K562 (cell line): ENCODE measurements at regions not wholly inside any gene's neighbourhood (a gene's known extent, or its start where the extent isn't known, plus 50 kb on each side); places are given as distances from the start of the nearest gene placed in this dataset.

Experiments used
- ATAC-seq: fragments of 200-7000 bp; cut with Tn5 transposase; 3 replicates; pipeline ENCODE4 v1.9.1; 2020; ENCODE audit warnings: moderate library complexity
- BruUV-seq: library from RNA; stranded (reverse); fragments of 400-500 nt; replicated peaks from 2 replicates; lab custom pipeline; 2021; lab: Mats Ljungman, UMichigan
- CTCF ChIA-PET: fragments of 300-600 bp; formaldehyde crosslinking; extraction: SDS; loops from one replicate; lab custom pipeline; 2021; ENCODE audit warnings: low intra/inter-chr PET ratio; lab: Yijun Ruan, JAX
- POLR2A ChIA-PET: fragments of 300-600, 350-650 bp; sonication (Branson Sonifier 250); formaldehyde crosslinking; extraction: SDS; loops from one replicate; lab custom pipeline; 2021; ENCODE audit warnings: antibody characterized with exemption, inconsistent platforms; lab: Yijun Ruan, JAX
- DNase-seq, 4 experiments: peaks; one replicate each; pipeline versions ENCODE4 v3.0.0 to v3.0.0-alpha.2; 2011 to 2018; ENCODE audit warnings: low spot score in 3 of 4, mixed read lengths in 3 of 4; ENCODE audit errors: extremely low read depth in 1 of 4
- FAIRE-seq: peaks from 2 replicates; lab custom pipeline; 2011; peaks lifted over from hg19 to GRCh38; lab: Jason Lieb, UNC
- H2AFZ ChIP-seq: 2 replicates; pipeline ENCODE4 v1.6.0; 2011; ENCODE audit warnings: low read depth, low read length, control low read depth, inconsistent platforms
- H3K27ac ChIP-seq: fragments of 200-600 bp; 3 replicates; pipeline ENCODE4 v1.8.0; 2011; ENCODE audit warnings: low read depth, mild to moderate bottlenecking, control low read depth, inconsistent platforms, low read length, moderate library complexity, mixed read lengths; ENCODE audit errors: extremely low read depth
- H3K27me3 ChIP-seq, 2 experiments: fragments of 300-600 bp in 1 of 2; 2 replicates in 1 of 2; 3 replicates in 1 of 2; pipeline versions ENCODE4 v1.6.0 to v1.8.0; 2011; ENCODE audit warnings: inconsistent platforms in 2 of 2, low read length in 2 of 2, mild to moderate bottlenecking in 1 of 2, mixed read lengths in 1 of 2, moderate library complexity in 1 of 2; ENCODE audit not compliant: control insufficient read depth in 2 of 2, insufficient read depth in 2 of 2
- H3K36me3 ChIP-seq: fragments of 300-600 bp; 3 replicates; pipeline ENCODE4 v1.8.0; 2011; ENCODE audit warnings: mild to moderate bottlenecking, low read length, inconsistent platforms; ENCODE audit not compliant: control insufficient read depth, insufficient read depth
- H3K4me1 ChIP-seq, 2 experiments: fragments of 200-600 bp in 1 of 2; replicated peaks in 1 of 2; 2 replicates in 1 of 2; 3 replicates in 1 of 2; pipeline versions ENCODE4 v1.5.1 to v1.8.0; 2011; ENCODE audit warnings: inconsistent platforms in 2 of 2, low read length in 2 of 2, mild to moderate bottlenecking in 1 of 2, mixed read lengths in 1 of 2, moderate library complexity in 1 of 2; ENCODE audit not compliant: control insufficient read depth in 2 of 2, insufficient read depth in 2 of 2
- H3K4me2 ChIP-seq: 2 replicates; pipeline ENCODE4 v1.6.1; 2011; ENCODE audit warnings: low read length, control low read depth, inconsistent platforms, mixed read lengths; ENCODE audit not compliant: insufficient read depth
- H3K4me3 ChIP-seq: fragments of 200-600 bp; sonication (generic), shearing (Covaris generic); 2 replicates; pipeline ENCODE4 v1.5.1; 2016; ENCODE audit warnings: control low read depth, inconsistent platforms
- H3K79me2 ChIP-seq: fragments of 200-600 bp; 3 replicates; pipeline ENCODE4 v1.8.0; 2011; ENCODE audit warnings: low read length, inconsistent platforms; ENCODE audit not compliant: control insufficient read depth, insufficient read depth
- H3K9ac ChIP-seq, 2 experiments: 2 replicates each; pipeline versions ENCODE4 v1.6.0 to v1.6.1; 2011; ENCODE audit warnings: low read depth in 2 of 2, low read length in 2 of 2, control low read depth in 1 of 2, inconsistent platforms in 1 of 2, mild to moderate bottlenecking in 1 of 2, mixed read lengths in 1 of 2; ENCODE audit not compliant: insufficient read depth in 1 of 2
- H3K9me1 ChIP-seq: one replicate; pipeline ENCODE4 v1.6.0; 2011; ENCODE audit warnings: inconsistent platforms, mild to moderate bottlenecking, low read length, moderate library complexity; ENCODE audit not compliant: control insufficient read depth, insufficient read depth
- H3K9me3 ChIP-seq: replicated peaks from 2 replicates; pipeline ENCODE4 v1.5.1; 2011; ENCODE audit warnings: low read depth, low read length, inconsistent platforms; ENCODE audit not compliant: control insufficient read depth, insufficient read depth
- H4K20me1 ChIP-seq: replicated peaks from 2 replicates; pipeline ENCODE4 v1.6.1; 2011; ENCODE audit warnings: low read length, inconsistent platforms, mixed read lengths; ENCODE audit not compliant: control insufficient read depth, insufficient read depth
- FIP1L1 ChIP-seq: fragments of 200-400 bp; formaldehyde crosslinking; IDR thresholded peaks from 2 replicates; pipeline ENCODE4 v1.6.1; 2018; ENCODE audit warnings: mild to moderate bottlenecking, low read depth, low read length; ENCODE audit not compliant: poor library complexity, severe bottlenecking
- PHB2 ChIP-seq: fragments of 450-650 bp; IDR thresholded peaks from 2 replicates; pipeline ENCODE4 v1.6.1; 2017; ENCODE audit warnings: low read depth
- PTRF ChIP-seq: fragments of 450-650 bp; IDR thresholded peaks from 2 replicates; pipeline ENCODE4 v1.6.1; 2016; ENCODE audit warnings: mild to moderate bottlenecking, missing genetic modification characterization, missing compliant biosample characterization
- SPI1 ChIP-seq: IDR thresholded peaks from 2 replicates; pipeline ENCODE4 v1.6.1; 2011; ENCODE audit warnings: low read depth, low read length, control low read depth, borderline replicate concordance
- ZNF717 ChIP-seq: fragments of 250-450 bp; sonication (Bioruptor Pico); IDR thresholded peaks from 2 replicates; pipeline ENCODE4 v1.5.0; 2021
- ZNF764 ChIP-seq: fragments of 250-450 bp; sonication (Bioruptor Pico); IDR thresholded peaks from 2 replicates; pipeline ENCODE4 v1.4.0; 2020; ENCODE audit warnings: low read depth, mild to moderate bottlenecking, moderate library complexity
- WGBS: fragments of 100-300 bp; shearing (Covaris generic); methylation state at CpG from one replicate; pipeline ENCODE4 v1.1.6; 2016; ENCODE audit warnings: low coverage, mixed read lengths; ENCODE audit not compliant: insufficient coverage; ENCODE audit errors: missing lambda C conversion rate; 5-methylcytosine and 5-hydroxymethylcytosine counted together
- in situ Hi-C: fragments of 300-500 bp; cut with MboI; formaldehyde crosslinking; loops from 4 replicates; pipeline ENCODE4 v1.15.0; 2018; ENCODE audit warnings: inconsistent platforms, mixed read lengths
- intact Hi-C: fragments of 100-400 bp; cut with micrococcal nuclease; formaldehyde crosslinking; loops from 2 replicates; pipeline ENCODE4 v1.14.2; 2022
- TF ChIP-seq, protein P1 (sequence below): sonication (generic); formaldehyde crosslinking; IDR thresholded peaks from 2 replicates; pipeline ENCODE4 v1.8.0; 2023; ENCODE audit warnings: mild to moderate bottlenecking, missing genetic modification reagents
- TF ChIP-seq, protein P2 (sequence below): fragments of 250-450 bp; sonication (Bioruptor Pico); IDR thresholded peaks from 2 replicates; pipeline ENCODE4 v1.4.0; 2020
- TF ChIP-seq, protein P3 (sequence below): fragments of 250-450 bp; sonication (Bioruptor Pico); IDR thresholded peaks from 2 replicates; pipeline ENCODE4 v1.5.0; 2020; ENCODE audit warnings: mild to moderate bottlenecking

DNA sequence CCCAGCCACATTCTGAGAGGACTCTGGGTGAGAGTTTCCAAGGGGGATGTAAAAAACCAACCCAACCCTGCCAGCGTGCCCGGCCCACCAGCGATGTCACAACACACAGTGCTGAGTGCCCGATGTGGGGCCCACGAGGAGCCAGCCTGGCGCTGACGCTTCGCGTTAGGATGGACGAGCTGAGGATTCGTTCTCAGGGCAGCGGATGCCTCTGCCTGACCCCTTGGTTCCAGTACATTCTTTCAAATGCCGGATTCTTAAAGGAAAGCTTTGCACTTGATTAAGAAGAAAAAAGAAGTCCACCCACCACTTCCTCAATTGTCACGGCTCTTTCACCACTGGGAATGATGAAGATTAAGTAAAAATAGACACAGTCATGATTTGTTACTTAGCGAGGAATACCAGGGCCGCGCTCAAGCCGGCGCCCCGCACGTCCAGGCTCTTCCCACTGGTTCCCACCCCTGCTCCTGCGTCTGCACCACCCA, 79.4 kb downstream of the IRF8 start:
- H3K4me1 ChIP-seq = no peaks in the 10 kb centered on the region
- H4K20me1 ChIP-seq = peaks cover 4% of the 10 kb centered on the region; the same call in 1 of the 2 replicates
- H3K9me3 ChIP-seq = no peaks in the 10 kb centered on the region
- intact Hi-C loops = no loop called here
- DNase-seq (no peak), FAIRE-seq (no peak), ATAC-seq (no peak)
- no peak overlapping the region for H3K4me3 ChIP-seq
- H3K36me3 ChIP-seq = no peaks in the 10 kb centered on the region
- WGBS = 0% methylated on average over 22 of the region's 22 CpGs
- no peak overlapping the region for H2AFZ ChIP-seq
- H3K9me1 ChIP-seq = no peaks in the 10 kb centered on the region
- in situ Hi-C loops = no loop called here
- H3K4me2 ChIP-seq = no peak overlapping the region
- ChIA-PET POLR2A (interaction anchor here (0.6 kb wide), 1 partner anchor 147 kb away, joined by 3 read pairs; no protein-coding TSS in a partner anchor), CTCF (no interaction called here)
- no peak overlapping the region for H3K27ac ChIP-seq
- no TSS peak for BruUV-seq
- TF ChIP-seq, protein P1, sequence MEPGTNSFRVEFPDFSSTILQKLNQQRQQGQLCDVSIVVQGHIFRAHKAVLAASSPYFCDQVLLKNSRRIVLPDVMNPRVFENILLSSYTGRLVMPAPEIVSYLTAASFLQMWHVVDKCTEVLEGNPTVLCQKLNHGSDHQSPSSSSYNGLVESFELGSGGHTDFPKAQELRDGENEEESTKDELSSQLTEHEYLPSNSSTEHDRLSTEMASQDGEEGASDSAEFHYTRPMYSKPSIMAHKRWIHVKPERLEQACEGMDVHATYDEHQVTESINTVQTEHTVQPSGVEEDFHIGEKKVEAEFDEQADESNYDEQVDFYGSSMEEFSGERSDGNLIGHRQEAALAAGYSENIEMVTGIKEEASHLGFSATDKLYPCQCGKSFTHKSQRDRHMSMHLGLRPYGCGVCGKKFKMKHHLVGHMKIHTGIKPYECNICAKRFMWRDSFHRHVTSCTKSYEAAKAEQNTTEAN (CRISPR knock-in tag) = no peak
- TF ChIP-seq SPI1 = peak; percentile 49; the same call in 1 of the 2 replicates
- H3K27me3 ChIP-seq = peaks cover 39 to 67% of the 10 kb centered on the region in 2 experiments; a peak in 4 of 5 replicates
- H3K79me2 ChIP-seq = no peaks in the 10 kb centered on the region
- H3K9ac ChIP-seq = no peak overlapping the region

DNA sequence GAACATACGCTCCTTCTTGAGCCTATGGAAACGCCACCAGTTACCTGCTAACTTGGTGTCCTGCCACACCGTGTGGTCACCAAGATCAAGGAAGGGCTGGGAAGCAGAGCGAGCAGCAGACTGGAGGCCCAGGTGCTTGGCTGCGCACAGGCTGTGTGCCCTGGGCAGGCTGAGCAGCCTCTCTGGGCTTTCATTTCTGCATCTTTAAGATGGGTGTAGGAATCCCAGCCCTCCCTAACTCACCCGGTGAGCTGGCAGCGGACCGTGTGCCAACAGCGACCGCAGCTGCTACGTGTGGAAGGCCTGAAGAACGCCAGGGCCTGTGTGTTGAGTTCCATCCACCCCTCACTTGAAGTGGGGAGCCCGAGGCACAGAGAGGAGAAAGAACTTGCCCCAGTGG, 80.0 kb downstream of the IRF8 start:
- Histone ChIP-seq H3K27me3 (peaks cover 45 to 73% of the 10 kb centered on the region in 2 experiments; a peak in 4 of 5 replicates), H3K4me1 (no peaks in the 10 kb centered on the region), H4K20me1 (peaks cover 4% of the 10 kb centered on the region; the same call in 1 of the 2 replicates), H3K79me2 (no peaks in the 10 kb centered on the region), H3K9me3 (no peaks in the 10 kb centered on the region), H3K4me2 (no peak overlapping the region), H2AFZ (no peak overlapping the region), H3K36me3 (no peaks in the 10 kb centered on the region), H3K27ac (no peak overlapping the region), H3K4me3 (no peak overlapping the region), H3K9ac (no peak overlapping the region), H3K9me1 (no peaks in the 10 kb centered on the region)
- FAIRE-seq (no peak), DNase-seq (no peak), ATAC-seq (no peak)
- no TSS peak for BruUV-seq
- intact Hi-C loops (no loop called here), in situ Hi-C loops (no loop called here)
- CTCF ChIA-PET = no interaction called here
- POLR2A ChIA-PET = no interaction called here
- WGBS = 3% methylated on average over 13 of the region's 13 CpGs
- no peak for TF ChIP-seq ZNF717 (CRISPR knock-in tag)
- TF ChIP-seq ZNF764 (CRISPR knock-in tag) = no peak
- TF ChIP-seq, protein P2, sequence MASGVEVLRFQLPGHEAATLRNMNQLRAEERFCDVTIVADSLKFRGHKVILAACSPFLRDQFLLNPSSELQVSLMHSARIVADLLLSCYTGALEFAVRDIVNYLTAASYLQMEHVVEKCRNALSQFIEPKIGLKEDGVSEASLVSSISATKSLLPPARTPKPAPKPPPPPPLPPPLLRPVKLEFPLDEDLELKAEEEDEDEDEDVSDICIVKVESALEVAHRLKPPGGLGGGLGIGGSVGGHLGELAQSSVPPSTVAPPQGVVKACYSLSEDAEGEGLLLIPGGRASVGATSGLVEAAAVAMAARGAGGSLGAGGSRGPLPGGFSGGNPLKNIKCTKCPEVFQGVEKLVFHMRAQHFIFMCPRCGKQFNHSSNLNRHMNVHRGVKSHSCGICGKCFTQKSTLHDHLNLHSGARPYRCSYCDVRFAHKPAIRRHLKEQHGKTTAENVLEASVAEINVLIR (CRISPR knock-in tag) = no peak
- TF ChIP-seq, protein P3, sequence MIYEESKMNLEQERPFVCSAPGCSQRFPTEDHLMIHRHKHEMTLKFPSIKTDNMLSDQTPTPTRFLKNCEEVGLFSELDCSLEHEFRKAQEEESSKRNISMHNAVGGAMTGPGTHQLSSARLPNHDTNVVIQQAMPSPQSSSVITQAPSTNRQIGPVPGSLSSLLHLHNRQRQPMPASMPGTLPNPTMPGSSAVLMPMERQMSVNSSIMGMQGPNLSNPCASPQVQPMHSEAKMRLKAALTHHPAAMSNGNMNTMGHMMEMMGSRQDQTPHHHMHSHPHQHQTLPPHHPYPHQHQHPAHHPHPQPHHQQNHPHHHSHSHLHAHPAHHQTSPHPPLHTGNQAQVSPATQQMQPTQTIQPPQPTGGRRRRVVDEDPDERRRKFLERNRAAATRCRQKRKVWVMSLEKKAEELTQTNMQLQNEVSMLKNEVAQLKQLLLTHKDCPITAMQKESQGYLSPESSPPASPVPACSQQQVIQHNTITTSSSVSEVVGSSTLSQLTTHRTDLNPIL (CRISPR knock-in tag) = no peak
- TF ChIP-seq PHB2 = no peak
- no peak for TF ChIP-seq PTRF (tag)
- TF ChIP-seq FIP1L1 = no peak
